ENCODE measurements at regions not wholly inside any gene's neighbourhood (a gene's known extent, or its start where the extent isn't known, plus 50 kb on each side); places are given as distances from the start of the nearest gene placed in this dataset.

DNA sequence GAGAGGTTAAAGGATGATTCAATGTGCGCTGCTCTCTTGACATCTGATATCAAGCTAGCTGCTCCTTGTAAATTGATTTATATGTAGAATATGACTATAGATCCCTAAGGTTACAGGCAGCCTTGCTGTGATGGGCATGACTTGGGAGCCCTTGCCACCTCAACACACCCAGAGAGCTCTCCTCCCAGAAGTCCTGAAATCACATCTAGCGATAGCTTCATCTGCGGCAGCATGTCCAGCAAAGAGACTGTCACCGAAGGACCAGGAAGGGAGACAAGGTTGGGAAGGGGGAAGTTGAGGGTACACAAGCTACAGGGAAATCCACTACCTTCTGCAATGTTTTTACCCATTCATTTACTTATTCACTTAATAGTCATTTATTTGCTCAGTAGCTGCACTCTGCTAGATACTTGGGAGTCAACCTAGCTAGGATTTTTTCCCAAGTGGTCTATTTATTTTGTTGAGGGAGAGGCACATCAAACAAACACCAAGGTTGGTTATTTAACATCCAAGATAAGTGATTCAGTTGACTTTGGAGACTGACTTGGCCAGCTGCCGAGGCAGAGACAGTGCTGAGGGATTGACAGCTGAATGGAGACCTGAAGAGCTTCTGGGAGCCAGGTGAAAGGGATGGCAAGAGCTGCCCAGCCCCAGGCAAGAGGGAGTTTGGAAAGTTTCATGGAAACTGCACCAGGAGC lies 205.8 kb upstream of the IL12A start:
- Mint-ChIP-seq H3K36me3 (ENCODE audit: low read depth) (peaks cover 38% of the 10 kb centered on the region), H3K27ac (no peak overlapping the region), H3K4me3 (no peak overlapping the region), H3K27me3 (ENCODE audit: insufficient read depth) (peaks cover 2% of the 10 kb centered on the region; the same call in 1 of the 2 replicates), H3K9me3 (no peaks in the 10 kb centered on the region), H3K4me1 (ENCODE audit: low read depth) (peaks cover 86% of the 10 kb centered on the region)
- TF ChIP-seq, protein P1, sequence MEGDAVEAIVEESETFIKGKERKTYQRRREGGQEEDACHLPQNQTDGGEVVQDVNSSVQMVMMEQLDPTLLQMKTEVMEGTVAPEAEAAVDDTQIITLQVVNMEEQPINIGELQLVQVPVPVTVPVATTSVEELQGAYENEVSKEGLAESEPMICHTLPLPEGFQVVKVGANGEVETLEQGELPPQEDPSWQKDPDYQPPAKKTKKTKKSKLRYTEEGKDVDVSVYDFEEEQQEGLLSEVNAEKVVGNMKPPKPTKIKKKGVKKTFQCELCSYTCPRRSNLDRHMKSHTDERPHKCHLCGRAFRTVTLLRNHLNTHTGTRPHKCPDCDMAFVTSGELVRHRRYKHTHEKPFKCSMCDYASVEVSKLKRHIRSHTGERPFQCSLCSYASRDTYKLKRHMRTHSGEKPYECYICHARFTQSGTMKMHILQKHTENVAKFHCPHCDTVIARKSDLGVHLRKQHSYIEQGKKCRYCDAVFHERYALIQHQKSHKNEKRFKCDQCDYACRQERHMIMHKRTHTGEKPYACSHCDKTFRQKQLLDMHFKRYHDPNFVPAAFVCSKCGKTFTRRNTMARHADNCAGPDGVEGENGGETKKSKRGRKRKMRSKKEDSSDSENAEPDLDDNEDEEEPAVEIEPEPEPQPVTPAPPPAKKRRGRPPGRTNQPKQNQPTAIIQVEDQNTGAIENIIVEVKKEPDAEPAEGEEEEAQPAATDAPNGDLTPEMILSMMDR (IDR thresholded peaks at IDR 0.05): no peak
- no peak for DNase-seq

DNA sequence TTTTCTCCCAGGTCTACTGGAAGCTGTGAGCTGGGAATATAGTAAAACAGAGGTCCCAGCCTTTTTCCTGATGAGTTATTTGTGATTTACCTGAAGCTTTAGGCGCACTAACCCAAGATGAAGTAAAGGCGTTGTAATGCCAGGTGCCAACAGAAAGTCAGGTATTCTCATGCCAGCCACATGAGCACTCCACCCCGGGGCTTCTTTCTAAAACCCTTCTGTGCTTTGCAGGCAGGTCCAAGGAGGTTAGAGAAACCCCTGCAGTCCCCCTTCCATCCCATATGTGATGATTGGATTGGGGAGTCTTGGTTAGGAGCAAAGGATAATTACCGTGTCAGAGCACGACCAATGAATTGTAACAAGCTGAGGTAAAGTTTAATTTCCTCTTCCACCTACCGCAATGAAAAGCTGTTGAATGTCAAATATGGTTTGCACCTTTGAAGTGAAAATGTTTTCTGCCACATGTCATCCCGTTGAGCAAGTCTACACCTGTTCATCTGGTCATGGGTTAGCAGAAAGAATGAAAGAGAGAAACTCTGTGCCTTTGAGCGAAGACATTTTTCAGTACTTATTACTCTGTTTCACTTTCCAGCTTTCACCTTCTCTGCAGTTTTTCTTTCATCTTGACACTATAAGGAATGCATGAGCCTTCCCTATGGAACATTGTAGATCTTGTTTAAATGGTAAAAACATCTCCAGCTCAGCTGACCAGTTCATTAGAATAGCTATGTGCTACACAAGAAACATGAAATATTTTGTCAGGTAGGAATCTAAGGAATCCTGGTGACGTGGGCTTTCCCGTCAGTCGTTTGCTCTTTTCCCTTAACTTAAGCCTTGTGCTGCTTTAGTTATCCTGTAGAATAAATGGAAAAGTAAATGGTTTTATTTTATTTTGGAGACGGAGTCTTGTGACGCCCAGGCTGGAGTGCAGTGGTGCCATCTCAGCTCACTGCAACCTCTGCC lies 204.6 kb upstream of the IL12A start:
- no peaks in the 10 kb centered on the region for H3K9me3 Mint-ChIP-seq
- peaks cover 2% of the 10 kb centered on the region; the same call in 1 of the 2 replicates for H3K27me3 Mint-ChIP-seq (ENCODE audit: insufficient read depth)
- H3K4me1 Mint-ChIP-seq (ENCODE audit: low read depth): peaks cover 90% of the 10 kb centered on the region
- no peak overlapping the region for H3K4me3 Mint-ChIP-seq
- no peak for DNase-seq
- TF ChIP-seq, protein P1 (IDR thresholded peaks at IDR 0.05): no peak
- H3K36me3 Mint-ChIP-seq (ENCODE audit: low read depth): peaks cover 33% of the 10 kb centered on the region
- H3K27ac Mint-ChIP-seq: no peak overlapping the region; the same call in 1 of the 2 replicates

DNA sequence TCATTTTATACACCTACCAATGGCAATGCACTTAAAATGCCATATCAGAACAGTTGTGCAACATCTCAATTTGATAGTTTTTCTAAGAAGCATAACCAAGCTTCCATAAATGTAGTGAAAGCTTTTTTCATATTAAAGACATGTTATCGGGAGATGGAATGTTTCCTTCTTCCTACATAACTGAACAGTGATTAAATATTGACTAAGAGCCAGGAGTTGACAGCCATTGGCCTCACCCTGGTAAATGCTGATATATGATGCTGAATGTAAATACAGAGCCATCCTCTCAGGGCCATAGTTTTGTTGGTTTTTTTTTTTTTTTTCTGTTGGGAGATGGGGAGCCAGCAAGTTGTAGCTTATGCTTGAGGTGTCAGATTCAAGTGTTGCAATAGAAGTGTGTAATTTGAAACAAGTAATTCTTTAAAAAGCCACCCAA lies 203.3 kb upstream of the IL12A start:
- Mint-ChIP-seq H3K27ac (peak overlapping the region; percentile 4; the same call in 1 of the 2 replicates), H3K4me1 (ENCODE audit: low read depth) (peaks cover 83% of the 10 kb centered on the region), H3K9me3 (no peaks in the 10 kb centered on the region), H3K27me3 (ENCODE audit: insufficient read depth) (peaks cover 2% of the 10 kb centered on the region; the same call in 1 of the 2 replicates), H3K4me3 (peak overlapping the region; percentile 29), H3K36me3 (ENCODE audit: low read depth) (peaks cover 24% of the 10 kb centered on the region)
- TF ChIP-seq, protein P1 (IDR thresholded peaks at IDR 0.05): no peak
- DNase-seq: no peak

DNA sequence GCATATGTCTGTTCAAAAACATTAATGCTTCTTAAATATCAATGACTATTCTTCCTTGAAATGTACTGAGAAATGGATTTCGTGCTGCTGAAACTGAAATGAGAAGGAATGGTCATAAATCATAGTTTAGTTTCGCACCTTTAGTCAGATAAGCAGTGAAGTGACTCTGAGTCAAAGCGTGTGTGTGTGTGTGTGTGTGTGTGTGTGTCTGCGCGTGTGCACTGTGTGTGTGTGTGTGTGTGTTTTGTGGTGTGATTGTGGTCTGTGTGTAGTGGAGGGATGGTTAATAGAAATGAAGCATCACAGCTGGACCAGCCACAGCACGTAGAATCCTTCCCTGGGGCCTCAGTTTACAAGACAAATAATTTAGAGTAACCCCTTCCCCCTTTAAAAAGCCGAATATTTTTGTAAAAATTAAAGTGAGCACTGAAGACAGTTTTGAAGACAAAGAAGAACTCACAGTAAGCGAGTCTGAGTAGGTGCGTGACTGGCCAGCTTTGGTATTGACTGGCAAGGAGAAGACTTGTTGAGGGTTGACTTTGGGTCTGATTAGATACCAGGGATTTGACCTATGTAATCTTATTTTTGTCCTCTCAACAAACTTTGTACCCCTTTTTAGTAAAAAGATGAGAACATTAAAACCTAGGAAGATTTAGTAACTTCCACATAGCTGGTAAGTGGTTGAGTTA lies 202.0 kb upstream of the IL12A start:
- TF ChIP-seq, protein P1 (IDR thresholded peaks at IDR 0.05): no peak
- Mint-ChIP-seq H3K4me3 (peak overlapping the region; percentile 31), H3K27me3 (ENCODE audit: insufficient read depth) (peaks cover 2% of the 10 kb centered on the region), H3K4me1 (ENCODE audit: low read depth) (peaks cover 83% of the 10 kb centered on the region), H3K27ac (peak overlapping the region; percentile 95), H3K9me3 (no peaks in the 10 kb centered on the region), H3K36me3 (ENCODE audit: low read depth) (peaks cover 23% of the 10 kb centered on the region; the same call in 1 of the 2 replicates)
- DNase-seq: no peak

DNA sequence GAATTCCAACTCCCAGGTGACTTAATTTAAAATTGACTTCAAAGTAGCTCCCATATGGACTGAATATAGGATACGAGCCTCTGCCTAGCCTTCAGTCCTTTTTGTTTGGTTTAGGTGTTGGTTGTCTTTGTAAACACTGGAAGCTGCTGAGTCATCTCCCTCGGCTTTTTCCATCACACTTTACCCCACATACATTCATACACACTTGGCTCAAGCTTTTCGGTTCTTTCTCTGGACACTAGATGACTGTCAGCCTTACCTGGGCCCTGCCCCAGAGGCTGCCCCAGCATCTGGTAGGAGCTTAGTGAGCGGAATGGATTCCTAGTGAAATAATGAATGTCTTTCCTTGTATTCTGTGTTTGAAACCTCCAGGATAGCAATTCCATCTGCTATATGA lies 201.5 kb upstream of the IL12A start:
- peak overlapping the region; percentile 68 for H3K4me3 Mint-ChIP-seq
- H3K9me3 Mint-ChIP-seq: no peaks in the 10 kb centered on the region
- TF ChIP-seq, protein P1 (IDR thresholded peaks at IDR 0.05): no peak
- peak; percentile 78 for DNase-seq
- peaks cover 23% of the 10 kb centered on the region for H3K36me3 Mint-ChIP-seq (ENCODE audit: low read depth)
- H3K27me3 Mint-ChIP-seq (ENCODE audit: insufficient read depth): peaks cover 2% of the 10 kb centered on the region
- H3K27ac Mint-ChIP-seq: peak overlapping the region; percentile 95
- H3K4me1 Mint-ChIP-seq (ENCODE audit: low read depth): peaks cover 86% of the 10 kb centered on the region

All from HFFc6 (cell line).